Stimulated activated CD4-positive, alpha-beta T cell treated with anti-CD3 and anti-CD28 coated beads, Interleukin-1b, Interleukin-23, amount 100 ng/mL, for 4 hours (primary cell): ENCODE measurements at regions not wholly inside any gene's neighbourhood (a gene's known extent, or its start where the extent isn't known, plus 50 kb on each side); places are given as distances from the start of the nearest gene placed in this dataset.

Experiments used
- DNase-seq, 2 donors: peaks; one replicate each; pipeline ENCODE4 v3.0.0-alpha.2; 2020; ENCODE audit warnings: low read depth in 2 of 2

GRCh38 chr7:41238851-41239331 lies 464.0 kb downstream of the INHBA start:
- no peak for DNase-seq

- no peak for DNase-seq
Measured at GRCh38 chr7:41237956-41238355, 464.9 kb downstream of the INHBA start.

GRCh38 chr7:41232086-41232485 lies 470.8 kb downstream of the INHBA start:
- DNase-seq: no peak

GRCh38 chr7:41224063-41224763 lies 478.7 kb downstream of the INHBA start:
- no peak for DNase-seq

GRCh38 chr7:41222746-41223145 lies 480.1 kb downstream of the INHBA start:
- no peak for DNase-seq

GRCh38 chr7:41220266-41220665 lies 482.6 kb downstream of the INHBA start:
- DNase-seq: no peak

- DNase-seq: no peak
Measured at GRCh38 chr7:41219276-41219675, 483.6 kb downstream of the INHBA start.

GRCh38 chr7:41217306-41217705 lies 485.6 kb downstream of the INHBA start:
- DNase-seq: no peak

GRCh38 chr7:41207141-41207540 lies 495.7 kb downstream of the INHBA start:
- no peak for DNase-seq

- DNase-seq: no peak
Measured at GRCh38 chr7:41206267-41206666, 496.6 kb downstream of the INHBA start.

- DNase-seq: no peak
Measured at GRCh38 chr7:41205600-41205999, 497.3 kb downstream of the INHBA start.

GRCh38 chr7:41203542-41203941 lies 499.3 kb downstream of the INHBA start:
- DNase-seq: no peak

GRCh38 chr7:41201021-41201420 lies 501.9 kb downstream of the INHBA start:
- DNase-seq: no peak

- DNase-seq: no peak
Measured at GRCh38 chr7:41199136-41199535, 503.8 kb downstream of the INHBA start.

GRCh38 chr7:41198502-41198901 lies 504.4 kb downstream of the INHBA start:
- DNase-seq: no peak

GRCh38 chr7:41197769-41198168 lies 505.1 kb downstream of the INHBA start:
- no peak for DNase-seq

- DNase-seq: no peak
Measured at GRCh38 chr7:41193738-41194282, 509.1 kb downstream of the INHBA start.

GRCh38 chr7:41190581-41190980 lies 512.3 kb downstream of the INHBA start:
- DNase-seq: no peak

- DNase-seq: no peak
Measured at GRCh38 chr7:41189866-41190265, 513.0 kb downstream of the INHBA start.

GRCh38 chr7:41188163-41189130 lies 514.4 kb downstream of the INHBA start:
- DNase-seq: no peak

- DNase-seq: no peak
Measured at GRCh38 chr7:41187322-41187721, 515.6 kb downstream of the INHBA start.

- no peak for DNase-seq
Measured at GRCh38 chr7:41185851-41186250, 517.0 kb downstream of the INHBA start.

GRCh38 chr7:41183741-41184140 lies 519.1 kb downstream of the INHBA start:
- DNase-seq: no peak
